GM12872 (cell line): ENCODE measurements at regions not wholly inside any gene's neighbourhood (a gene's known extent, or its start where the extent isn't known, plus 50 kb on each side); places are given as distances from the start of the nearest gene placed in this dataset.

Source experiments
- CTCF ChIP-seq: IDR thresholded peaks from 3 replicates; pipeline ENCODE4 v1.5.1; 2011; ENCODE audit warnings: low read depth, mild to moderate bottlenecking, low read length, moderate library complexity; ENCODE audit not compliant: insufficient read depth

- TF ChIP-seq CTCF = no peak
Measured at GRCh38 chr2:145292166-145292565, 772.2 kb upstream of the ZEB2 start.

GRCh38 chr2:145290986-145291385 lies 771.1 kb upstream of the ZEB2 start:
- no peak for TF ChIP-seq CTCF

- TF ChIP-seq CTCF = no peak
Measured at GRCh38 chr2:145289946-145290345, 770.0 kb upstream of the ZEB2 start.

GRCh38 chr2:145288650-145289496 lies 769.0 kb upstream of the ZEB2 start:
- no peak for TF ChIP-seq CTCF

- TF ChIP-seq CTCF = no peak
Measured at GRCh38 chr2:145287736-145288135, 767.8 kb upstream of the ZEB2 start.

- TF ChIP-seq CTCF = no peak
Measured at GRCh38 chr2:145286716-145287275, 766.9 kb upstream of the ZEB2 start.

GRCh38 chr2:145284551-145284950 lies 764.6 kb upstream of the ZEB2 start:
- TF ChIP-seq CTCF = no peak
